A549 (cell line): ENCODE measurements at regions not wholly inside any gene's neighbourhood (a gene's known extent, or its start where the extent isn't known, plus 50 kb on each side); places are given as distances from the start of the nearest gene placed in this dataset.

Source experiments
- ATAC-seq, 2 experiments: fragments of 200-7000 bp in 1 of 2; fragments of >200 bp in 1 of 2; cut with Nextera tagmentation in 1 of 2; cut with Tn5 transposase in 1 of 2; 3 replicates each; pipeline versions ENCODE4 v1.8.0 to v1.9.1; 2018 to 2020; ENCODE audit warnings: mild to moderate bottlenecking in 1 of 2, moderate library complexity in 1 of 2
- CTCF ChIA-PET: fragments of 300-600 bp; sonication (Branson Sonifier 250); formaldehyde crosslinking; extraction: SDS; loops from one replicate; lab custom pipeline; 2021; ENCODE audit warnings: antibody characterized with exemption, inconsistent platforms; lab: Yijun Ruan, JAX
- POLR2A ChIA-PET: fragments of 350-600 bp; formaldehyde crosslinking; extraction: SDS; loops from one replicate; lab custom pipeline; 2021; ENCODE audit warnings: antibody characterized with exemption, inconsistent platforms; lab: Yijun Ruan, JAX
- DNase-seq, 2 experiments: peaks; one replicate each; pipeline versions ENCODE4 v3.0.0 to v3.0.0-alpha.2; 2011 to 2016; ENCODE audit warnings: low read depth in 1 of 2, low spot score in 1 of 2
- FAIRE-seq: peaks from 2 replicates; lab custom pipeline; 2011; peaks lifted over from hg19 to GRCh38; lab: Jason Lieb, UNC
- H3K27ac ChIP-seq, 2 experiments: fragments of >200 bp; sonication (Bioruptor Twin); formaldehyde crosslinking; 3 replicates each; pipeline ENCODE4 v1.5.1; 2016 to 2017
- H3K4me1 ChIP-seq: fragments of >200 bp; sonication (Bioruptor Twin); formaldehyde crosslinking; 3 replicates; pipeline ENCODE4 v1.6.1; 2016
- H3K4me2 ChIP-seq: fragments of >200 bp; sonication (Bioruptor Twin); formaldehyde crosslinking; 3 replicates; pipeline ENCODE4 v1.6.1; 2016
- H3K4me3 ChIP-seq: fragments of >200 bp; sonication (Bioruptor Twin); formaldehyde crosslinking; 3 replicates; pipeline ENCODE4 v1.5.1; 2016
- H3K9me3 ChIP-seq: fragments of >200 bp; sonication (Bioruptor Twin); formaldehyde crosslinking; 3 replicates; pipeline ENCODE4 v1.6.1; 2016
- FOXS1 ChIP-seq: fragments of 250-450 bp; sonication (Bioruptor Pico); IDR thresholded peaks from 2 replicates; pipeline ENCODE4 v1.5.0; 2020; ENCODE audit warnings: mild to moderate bottlenecking, moderate library complexity
- GATA3 ChIP-seq: IDR thresholded peaks from 2 replicates; pipeline ENCODE4 v1.6.1; 2012; ENCODE audit warnings: borderline replicate concordance
- HDAC2 ChIP-seq: fragments of 200-600 bp; sonication (generic); IDR thresholded peaks from 2 replicates; pipeline ENCODE4 v1.6.1; 2016
- HEYL ChIP-seq: fragments of 250-450 bp; sonication (Bioruptor Pico); IDR thresholded peaks from 2 replicates; pipeline ENCODE4 v1.8.0; 2021; ENCODE audit warnings: mild to moderate bottlenecking, moderate library complexity
- HOXB13 ChIP-seq: fragments of 250-450 bp; sonication (Bioruptor Pico); IDR thresholded peaks from 2 replicates; pipeline ENCODE4 v1.5.0; 2020; ENCODE audit warnings: low read depth, mild to moderate bottlenecking, moderate library complexity
- JUN ChIP-seq, 2 experiments: fragments of >200 bp; sonication (Bioruptor Twin); formaldehyde crosslinking; IDR thresholded peaks; 2 replicates in 1 of 2; 3 replicates in 1 of 2; pipeline ENCODE4 v1.6.1; 2016 to 2017
- KDM5A ChIP-seq: fragments of 200-600 bp; sonication (generic); IDR thresholded peaks from 2 replicates; pipeline ENCODE4 v1.6.1; 2016; ENCODE audit warnings: antibody characterized with exemption, mild to moderate bottlenecking
- MAZ ChIP-seq: fragments of 150-350 bp; IDR thresholded peaks from 2 replicates; pipeline ENCODE4 v1.6.1; 2014; ENCODE audit warnings: antibody characterized with exemption, low read depth, low read length, borderline replicate concordance
- NFE2L2 ChIP-seq: fragments of 150-350 bp; conservative IDR thresholded peaks from 2 replicates; pipeline ENCODE4 v1.6.1; 2014; ENCODE audit warnings: low read length
- NPAS2 ChIP-seq: fragments of 250-450 bp; sonication (Bioruptor Pico); IDR thresholded peaks from 2 replicates; pipeline ENCODE4 v1.8.0; 2022; ENCODE audit warnings: mild to moderate bottlenecking, moderate library complexity, borderline replicate concordance
- POLR2A ChIP-seq: IDR thresholded peaks from 2 replicates; pipeline ENCODE4 v1.6.1; 2012; ENCODE audit warnings: mild to moderate bottlenecking, low read length
- RAD21 ChIP-seq, 2 experiments: fragments of >200 bp in 1 of 2; sonication (Bioruptor Twin) in 1 of 2; formaldehyde crosslinking in 1 of 2; IDR thresholded peaks in 1 of 2; conservative IDR thresholded peaks in 1 of 2; 2 replicates in 1 of 2; 3 replicates in 1 of 2; pipeline ENCODE4 v1.6.1; 2012 to 2018; ENCODE audit warnings: inconsistent platforms in 1 of 2
- RNF2 ChIP-seq: fragments of 200-600 bp; sonication (generic); IDR thresholded peaks from 2 replicates; pipeline ENCODE4 v1.6.1; 2016; ENCODE audit warnings: low read depth, mild to moderate bottlenecking, antibody characterized with exemption, moderate library complexity, borderline replicate concordance
- ZC3H11A ChIP-seq: fragments of 450-650 bp; IDR thresholded peaks from 2 replicates; pipeline ENCODE4 v1.6.1; 2014; ENCODE audit warnings: antibody characterized with exemption, mild to moderate bottlenecking
- ZFP36 ChIP-seq: fragments of 450-650 bp; IDR thresholded peaks from 2 replicates; pipeline ENCODE4 v1.6.1; 2014; ENCODE audit warnings: borderline replicate concordance; ENCODE audit not compliant: partially characterized antibody
- WGBS: methylation state at CpG from one replicate; pipeline ENCODE4 v1.1.6; 2017; ENCODE audit errors: missing lambda C conversion rate; 5-methylcytosine and 5-hydroxymethylcytosine counted together
- TF ChIP-seq, protein P1 (sequence below): fragments of >200 bp; sonication (Bioruptor Twin); formaldehyde crosslinking; IDR thresholded peaks from 2 replicates; pipeline ENCODE4 v1.6.1; 2016
- TF ChIP-seq, protein P2 (sequence below): fragments of 200-600 bp; sonication (generic); IDR thresholded peaks from 2 replicates; pipeline ENCODE4 v1.6.1; 2016; ENCODE audit warnings: antibody characterized with exemption, mild to moderate bottlenecking, moderate library complexity
- TF ChIP-seq, protein P3 (sequence below): fragments of 250-450 bp; sonication (Bioruptor Pico); IDR thresholded peaks from 2 replicates; pipeline ENCODE4 v1.5.0; 2021; ENCODE audit warnings: mild to moderate bottlenecking, moderate library complexity, borderline replicate concordance

DNA sequence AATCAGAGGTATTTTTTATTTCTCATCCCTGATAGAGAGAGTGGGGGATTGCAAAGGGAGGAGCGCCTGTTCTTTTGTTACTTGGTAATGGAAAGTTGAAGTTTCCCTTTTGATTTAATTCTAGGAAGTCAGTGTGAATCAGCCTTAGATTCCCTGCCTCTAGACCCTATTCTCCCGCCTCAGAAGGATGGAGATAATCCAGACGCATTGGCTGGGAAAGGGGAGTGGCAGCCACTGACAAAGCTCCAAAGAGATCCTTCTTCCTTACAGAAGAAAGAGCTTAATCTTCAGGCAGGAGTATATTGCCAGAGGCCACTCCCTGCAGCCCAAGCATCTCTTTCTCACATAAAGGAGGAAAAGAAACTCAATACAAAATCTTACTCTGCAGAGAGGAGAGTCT, 122.3 kb upstream of the GALNT17 start:
- TF ChIP-seq GATA3 (no peak), NPAS2 (CRISPR knock-in tag) (no peak), JUN (IDR thresholded peaks at IDR 0.05) (no peak), HDAC2 (no peak), ZFP36 (no peak), HEYL (CRISPR knock-in tag) (no peak), KDM5A (no peak), MAZ (no peak), HOXB13 (CRISPR knock-in tag) (no peak), RNF2 (no peak)
- TF ChIP-seq, protein P1, sequence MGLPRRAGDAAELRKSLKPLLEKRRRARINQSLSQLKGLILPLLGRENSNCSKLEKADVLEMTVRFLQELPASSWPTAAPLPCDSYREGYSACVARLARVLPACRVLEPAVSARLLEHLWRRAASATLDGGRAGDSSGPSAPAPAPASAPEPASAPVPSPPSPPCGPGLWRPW = no peak
- TF ChIP-seq, protein P2, sequence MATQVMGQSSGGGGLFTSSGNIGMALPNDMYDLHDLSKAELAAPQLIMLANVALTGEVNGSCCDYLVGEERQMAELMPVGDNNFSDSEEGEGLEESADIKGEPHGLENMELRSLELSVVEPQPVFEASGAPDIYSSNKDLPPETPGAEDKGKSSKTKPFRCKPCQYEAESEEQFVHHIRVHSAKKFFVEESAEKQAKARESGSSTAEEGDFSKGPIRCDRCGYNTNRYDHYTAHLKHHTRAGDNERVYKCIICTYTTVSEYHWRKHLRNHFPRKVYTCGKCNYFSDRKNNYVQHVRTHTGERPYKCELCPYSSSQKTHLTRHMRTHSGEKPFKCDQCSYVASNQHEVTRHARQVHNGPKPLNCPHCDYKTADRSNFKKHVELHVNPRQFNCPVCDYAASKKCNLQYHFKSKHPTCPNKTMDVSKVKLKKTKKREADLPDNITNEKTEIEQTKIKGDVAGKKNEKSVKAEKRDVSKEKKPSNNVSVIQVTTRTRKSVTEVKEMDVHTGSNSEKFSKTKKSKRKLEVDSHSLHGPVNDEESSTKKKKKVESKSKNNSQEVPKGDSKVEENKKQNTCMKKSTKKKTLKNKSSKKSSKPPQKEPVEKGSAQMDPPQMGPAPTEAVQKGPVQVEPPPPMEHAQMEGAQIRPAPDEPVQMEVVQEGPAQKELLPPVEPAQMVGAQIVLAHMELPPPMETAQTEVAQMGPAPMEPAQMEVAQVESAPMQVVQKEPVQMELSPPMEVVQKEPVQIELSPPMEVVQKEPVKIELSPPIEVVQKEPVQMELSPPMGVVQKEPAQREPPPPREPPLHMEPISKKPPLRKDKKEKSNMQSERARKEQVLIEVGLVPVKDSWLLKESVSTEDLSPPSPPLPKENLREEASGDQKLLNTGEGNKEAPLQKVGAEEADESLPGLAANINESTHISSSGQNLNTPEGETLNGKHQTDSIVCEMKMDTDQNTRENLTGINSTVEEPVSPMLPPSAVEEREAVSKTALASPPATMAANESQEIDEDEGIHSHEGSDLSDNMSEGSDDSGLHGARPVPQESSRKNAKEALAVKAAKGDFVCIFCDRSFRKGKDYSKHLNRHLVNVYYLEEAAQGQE = no peak
- CTCF ChIA-PET = no interaction called here
- 11% methylated on average over 3 of the region's 3 CpGs for WGBS
- POLR2A ChIA-PET = no interaction called here
- FAIRE-seq = no peak
- no peak for ATAC-seq
- no peak for DNase-seq
- H3K9me3 ChIP-seq = no peaks in the 10 kb centered on the region
- no peak overlapping the region for H3K4me2 ChIP-seq
- no peaks in the 10 kb centered on the region for H3K4me1 ChIP-seq
- H3K27ac ChIP-seq = no peak overlapping the region
- H3K4me3 ChIP-seq = no peak overlapping the region

DNA sequence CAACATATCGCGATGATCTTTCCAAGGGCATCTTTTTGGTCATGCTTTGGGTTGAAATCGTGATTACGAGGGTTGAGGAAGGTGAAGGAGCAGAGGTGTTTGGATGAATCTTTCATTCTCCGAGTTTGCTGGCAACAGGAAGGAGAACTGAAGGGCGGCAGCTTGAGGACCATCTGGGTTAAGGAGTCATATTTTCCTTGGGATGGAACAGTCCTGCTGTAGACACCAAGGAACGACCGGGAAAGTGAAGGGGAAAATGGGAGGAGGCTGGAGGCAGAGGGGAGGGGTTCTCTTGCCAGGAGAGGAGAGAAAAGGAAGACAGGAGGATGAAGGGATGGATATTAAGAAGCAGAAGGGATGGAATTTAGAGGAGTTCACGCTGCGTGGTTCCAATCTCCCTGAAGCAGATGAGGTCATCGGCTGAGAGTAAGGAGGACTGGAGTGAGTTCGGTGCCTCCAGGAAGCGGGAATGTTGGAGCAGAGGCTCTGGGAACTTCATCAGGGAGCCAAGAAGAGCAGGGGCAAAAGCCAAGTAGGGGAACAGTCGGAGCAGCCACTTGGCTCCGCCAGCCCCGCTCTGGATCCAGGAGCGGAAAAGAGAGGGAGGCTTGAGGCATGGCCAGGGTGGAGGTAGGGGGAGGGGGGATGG, 116.6 kb upstream of the GALNT17 start:
- ChIA-PET CTCF (no interaction called here), POLR2A (no interaction called here)
- WGBS = 34% methylated on average over 17 of the region's 17 CpGs
- Histone ChIP-seq H3K4me2 (no peak overlapping the region), H3K4me1 (no peaks in the 10 kb centered on the region), H3K27ac (no peak overlapping the region), H3K9me3 (no peaks in the 10 kb centered on the region), H3K4me3 (no peak overlapping the region)
- FAIRE-seq = no peak
- no peak for ATAC-seq
- DNase-seq = no peak
- TF ChIP-seq POLR2A = no peak
- no peak for TF ChIP-seq FOXS1 (CRISPR knock-in tag)
- TF ChIP-seq, protein P3, sequence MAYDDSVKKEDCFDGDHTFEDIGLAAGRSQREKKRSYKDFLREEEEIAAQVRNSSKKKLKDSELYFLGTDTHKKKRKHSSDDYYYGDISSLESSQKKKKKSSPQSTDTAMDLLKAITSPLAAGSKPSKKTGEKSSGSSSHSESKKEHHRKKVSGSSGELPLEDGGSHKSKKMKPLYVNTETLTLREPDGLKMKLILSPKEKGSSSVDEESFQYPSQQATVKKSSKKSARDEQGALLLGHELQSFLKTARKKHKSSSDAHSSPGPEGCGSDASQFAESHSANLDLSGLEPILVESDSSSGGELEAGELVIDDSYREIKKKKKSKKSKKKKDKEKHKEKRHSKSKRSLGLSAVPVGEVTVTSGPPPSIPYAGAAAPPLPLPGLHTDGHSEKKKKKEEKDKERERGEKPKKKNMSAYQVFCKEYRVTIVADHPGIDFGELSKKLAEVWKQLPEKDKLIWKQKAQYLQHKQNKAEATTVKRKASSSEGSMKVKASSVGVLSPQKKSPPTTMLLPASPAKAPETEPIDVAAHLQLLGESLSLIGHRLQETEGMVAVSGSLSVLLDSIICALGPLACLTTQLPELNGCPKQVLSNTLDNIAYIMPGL (CRISPR knock-in tag) = no peak
- no peak for TF ChIP-seq NFE2L2
- TF ChIP-seq ZC3H11A = no peak

DNA sequence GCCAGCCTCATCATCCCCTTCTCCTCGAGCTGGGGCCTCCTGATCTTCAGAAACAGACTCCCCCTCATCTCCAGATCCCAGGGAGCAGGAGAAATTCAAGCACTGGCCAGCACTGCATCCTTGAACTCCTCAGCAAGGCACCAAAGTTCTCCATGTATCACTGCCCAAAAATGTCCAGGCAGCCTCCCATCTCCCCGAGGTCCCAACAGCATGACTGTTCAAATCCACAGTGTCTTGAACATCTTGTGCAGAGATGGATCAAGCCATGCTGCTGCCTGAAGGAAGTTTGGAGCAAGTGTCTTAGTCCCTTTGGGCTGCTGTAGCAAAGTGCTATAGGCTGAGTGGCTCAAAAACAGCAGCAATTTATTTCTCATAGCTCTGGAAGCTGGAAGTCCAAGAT, 115.5 kb upstream of the GALNT17 start:
- ATAC-seq (no peak), DNase-seq (no peak), FAIRE-seq (no peak)
- no peak for TF ChIP-seq RAD21 (conservative IDR thresholded peaks at IDR 0.05 in 1 of 2, IDR thresholded peaks at IDR 0.05 in 1 of 2)
- ChIA-PET CTCF (no interaction called here), POLR2A (no interaction called here)
- H3K27ac ChIP-seq = no peak overlapping the region
- WGBS = 4% methylated on average over 2 of the region's 2 CpGs
- no peaks in the 10 kb centered on the region for H3K9me3 ChIP-seq
- H3K4me2 ChIP-seq = no peak overlapping the region
- H3K4me3 ChIP-seq = no peak overlapping the region
- H3K4me1 ChIP-seq = no peaks in the 10 kb centered on the region
